ENCODE measurements at regions not wholly inside any gene's neighbourhood (a gene's known extent, or its start where the extent isn't known, plus 50 kb on each side); places are given as distances from the start of the nearest gene placed in this dataset.
A peak's percentile ranks its signal among the peaks of the same experiment; 100 is the strongest.

DNA sequence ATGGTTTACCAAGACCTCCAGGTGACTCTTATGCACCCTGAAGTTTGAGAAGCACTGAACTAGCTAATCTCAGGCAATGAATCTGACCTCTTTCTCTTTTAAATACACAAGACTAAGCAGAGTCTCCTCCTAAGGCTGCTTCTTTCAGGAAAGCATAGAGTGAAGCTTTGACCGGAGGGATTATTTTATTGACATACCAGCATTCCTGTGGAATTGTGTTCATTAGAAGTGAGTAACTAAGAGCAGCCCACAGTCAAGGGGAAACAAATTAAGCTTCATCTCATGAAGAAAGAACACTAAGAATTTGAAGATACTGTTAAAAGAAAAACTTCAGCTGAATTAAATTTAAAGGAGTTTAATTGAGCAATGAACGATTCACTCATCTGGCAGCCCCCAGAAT, 963.5 kb downstream of the NTRK3 start:
- ATAC-seq (ENCODE audit: low read depth) (peak; percentile 66), DNase-seq (ENCODE audit: low spot score) (no peak)
- Histone ChIP-seq H3K27me3 (ENCODE audit: insufficient read depth, poor library complexity, severe bottlenecking) (no peaks in the 10 kb centered on the region), H3K4me3 (ENCODE audit: severe bottlenecking) (no peak overlapping the region), H3K36me3 (ENCODE audit: low read depth) (no peaks in the 10 kb centered on the region), H3K4me1 (ENCODE audit: insufficient read depth, poor library complexity, severe bottlenecking) (peaks cover 6% of the 10 kb centered on the region), H3K9me3 (ENCODE audit: severe bottlenecking) (no peaks in the 10 kb centered on the region), H3K27ac (ENCODE audit: poor library complexity, severe bottlenecking) (no peak overlapping the region)
- TF ChIP-seq, protein P1, sequence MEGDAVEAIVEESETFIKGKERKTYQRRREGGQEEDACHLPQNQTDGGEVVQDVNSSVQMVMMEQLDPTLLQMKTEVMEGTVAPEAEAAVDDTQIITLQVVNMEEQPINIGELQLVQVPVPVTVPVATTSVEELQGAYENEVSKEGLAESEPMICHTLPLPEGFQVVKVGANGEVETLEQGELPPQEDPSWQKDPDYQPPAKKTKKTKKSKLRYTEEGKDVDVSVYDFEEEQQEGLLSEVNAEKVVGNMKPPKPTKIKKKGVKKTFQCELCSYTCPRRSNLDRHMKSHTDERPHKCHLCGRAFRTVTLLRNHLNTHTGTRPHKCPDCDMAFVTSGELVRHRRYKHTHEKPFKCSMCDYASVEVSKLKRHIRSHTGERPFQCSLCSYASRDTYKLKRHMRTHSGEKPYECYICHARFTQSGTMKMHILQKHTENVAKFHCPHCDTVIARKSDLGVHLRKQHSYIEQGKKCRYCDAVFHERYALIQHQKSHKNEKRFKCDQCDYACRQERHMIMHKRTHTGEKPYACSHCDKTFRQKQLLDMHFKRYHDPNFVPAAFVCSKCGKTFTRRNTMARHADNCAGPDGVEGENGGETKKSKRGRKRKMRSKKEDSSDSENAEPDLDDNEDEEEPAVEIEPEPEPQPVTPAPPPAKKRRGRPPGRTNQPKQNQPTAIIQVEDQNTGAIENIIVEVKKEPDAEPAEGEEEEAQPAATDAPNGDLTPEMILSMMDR (IDR thresholded peaks at IDR 0.05; ENCODE audit: poor library complexity, severe bottlenecking) = no peak

DNA sequence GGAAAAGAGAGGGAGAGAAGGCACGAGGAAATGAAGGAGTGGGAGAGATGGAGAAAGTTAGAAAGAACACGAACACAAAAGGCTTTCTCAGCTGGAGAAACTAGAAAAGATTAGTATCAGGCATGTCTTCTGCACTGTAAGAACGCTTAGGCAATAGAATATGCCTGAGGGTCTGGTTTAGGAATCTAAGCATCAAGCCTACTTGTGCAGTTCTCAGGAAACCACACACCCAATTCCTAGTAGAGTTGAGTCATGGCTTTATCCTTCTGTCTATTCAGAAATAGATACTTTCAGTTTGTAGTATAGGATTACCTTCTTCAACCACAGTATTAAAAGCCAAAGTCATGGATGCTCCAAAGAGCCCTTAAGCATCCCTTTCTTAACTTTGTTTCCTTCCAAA, 969.4 kb downstream of the NTRK3 start:
- H3K36me3 ChIP-seq (ENCODE audit: low read depth) = no peaks in the 10 kb centered on the region
- H3K27ac ChIP-seq (ENCODE audit: poor library complexity, severe bottlenecking) = peak overlapping the region; percentile 84
- H3K4me3 ChIP-seq (ENCODE audit: severe bottlenecking) = no peak overlapping the region
- ATAC-seq (ENCODE audit: low read depth) (peak; percentile 99), DNase-seq (ENCODE audit: low spot score) (no peak)
- no peaks in the 10 kb centered on the region for H3K27me3 ChIP-seq (ENCODE audit: insufficient read depth, poor library complexity, severe bottlenecking)
- peaks cover 21% of the 10 kb centered on the region for H3K4me1 ChIP-seq (ENCODE audit: insufficient read depth, poor library complexity, severe bottlenecking)
- TF ChIP-seq, protein P1 (IDR thresholded peaks at IDR 0.05; ENCODE audit: poor library complexity, severe bottlenecking) = no peak
- H3K9me3 ChIP-seq (ENCODE audit: severe bottlenecking) = peaks cover 1% of the 10 kb centered on the region

DNA sequence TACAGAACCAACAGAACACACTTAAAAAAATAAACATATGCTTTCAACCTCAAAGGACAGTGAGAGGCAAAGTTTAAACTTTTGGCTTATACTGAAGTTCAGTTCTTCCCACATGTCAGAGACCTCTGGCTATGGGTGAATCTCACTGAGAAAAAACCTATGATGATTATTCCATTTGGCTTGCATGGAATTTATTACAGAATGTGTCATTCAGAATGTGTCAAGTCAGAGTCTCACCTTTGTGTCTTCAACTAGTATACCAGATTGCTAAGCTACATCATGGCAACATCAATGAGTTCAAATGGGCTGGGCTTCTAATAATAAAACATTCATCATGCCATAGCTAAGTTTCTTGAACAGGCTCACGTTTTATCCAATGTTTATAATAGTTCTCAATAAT, 987.0 kb downstream of the NTRK3 start:
- no peaks in the 10 kb centered on the region for H3K36me3 ChIP-seq (ENCODE audit: low read depth)
- TF ChIP-seq, protein P1 (IDR thresholded peaks at IDR 0.05; ENCODE audit: poor library complexity, severe bottlenecking) = no peak
- ATAC-seq (ENCODE audit: low read depth) (peak; percentile 82), DNase-seq (ENCODE audit: low spot score) (no peak)
- peak overlapping the region; percentile 93 for H3K27ac ChIP-seq (ENCODE audit: poor library complexity, severe bottlenecking)
- no peaks in the 10 kb centered on the region for H3K27me3 ChIP-seq (ENCODE audit: insufficient read depth, poor library complexity, severe bottlenecking)
- no peaks in the 10 kb centered on the region for H3K9me3 ChIP-seq (ENCODE audit: severe bottlenecking)
- peaks cover 32% of the 10 kb centered on the region for H3K4me1 ChIP-seq (ENCODE audit: insufficient read depth, poor library complexity, severe bottlenecking)
- no peak overlapping the region for H3K4me3 ChIP-seq (ENCODE audit: severe bottlenecking)

DNA sequence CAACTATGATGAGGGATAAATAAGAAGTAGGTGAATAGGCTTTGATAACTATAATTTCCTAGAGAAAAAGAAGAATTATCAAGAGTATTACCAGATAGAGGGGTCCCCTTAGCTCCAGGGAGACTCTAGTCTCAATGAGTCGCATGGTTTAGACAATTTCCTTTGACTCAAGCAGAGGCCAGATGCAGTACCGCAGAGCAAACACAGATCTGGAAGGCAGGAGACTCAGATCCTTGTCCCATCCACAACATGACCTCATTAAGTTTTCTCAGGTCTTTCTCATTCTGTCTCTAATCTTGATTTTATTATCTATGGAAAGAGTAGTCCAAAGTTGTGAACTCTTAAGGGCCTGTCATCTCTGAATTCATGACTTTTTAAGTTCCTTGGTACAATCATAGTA, 987.9 kb downstream of the NTRK3 start:
- Histone ChIP-seq H3K27me3 (ENCODE audit: insufficient read depth, poor library complexity, severe bottlenecking) (no peaks in the 10 kb centered on the region), H3K9me3 (ENCODE audit: severe bottlenecking) (no peaks in the 10 kb centered on the region), H3K36me3 (ENCODE audit: low read depth) (no peaks in the 10 kb centered on the region), H3K4me3 (ENCODE audit: severe bottlenecking) (no peak overlapping the region), H3K4me1 (ENCODE audit: insufficient read depth, poor library complexity, severe bottlenecking) (peaks cover 32% of the 10 kb centered on the region), H3K27ac (ENCODE audit: poor library complexity, severe bottlenecking) (peak overlapping the region; percentile 93)
- peak; percentile 34; the same call in 2 of the 3 replicates for ATAC-seq (ENCODE audit: low read depth)
- TF ChIP-seq, protein P1 (IDR thresholded peaks at IDR 0.05; ENCODE audit: poor library complexity, severe bottlenecking) = no peak
- DNase-seq (ENCODE audit: low spot score) = no peak

DNA sequence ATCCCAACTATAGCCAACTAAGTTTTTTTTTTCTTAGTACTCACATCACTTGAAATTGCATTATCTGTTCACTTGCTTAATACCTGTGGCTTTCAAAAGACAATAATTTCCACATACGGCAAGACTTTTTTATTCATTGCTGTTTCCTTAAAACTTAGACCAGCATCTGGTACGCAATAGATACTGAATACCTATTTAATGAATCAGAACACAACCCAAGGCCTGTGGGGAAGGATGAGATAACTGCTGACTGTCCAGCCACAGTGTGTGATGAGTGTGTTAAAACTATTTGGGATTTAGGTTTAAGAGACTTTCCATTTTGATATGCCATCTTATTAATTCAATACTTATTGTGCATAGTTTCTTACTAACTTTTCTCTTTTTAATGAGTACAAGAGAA, 988.7 kb downstream of the NTRK3 start:
- Histone ChIP-seq H3K4me1 (ENCODE audit: insufficient read depth, poor library complexity, severe bottlenecking) (peaks cover 32% of the 10 kb centered on the region), H3K4me3 (ENCODE audit: severe bottlenecking) (no peak overlapping the region), H3K36me3 (ENCODE audit: low read depth) (no peaks in the 10 kb centered on the region), H3K9me3 (ENCODE audit: severe bottlenecking) (no peaks in the 10 kb centered on the region), H3K27me3 (ENCODE audit: insufficient read depth, poor library complexity, severe bottlenecking) (no peaks in the 10 kb centered on the region), H3K27ac (ENCODE audit: poor library complexity, severe bottlenecking) (peak overlapping the region; percentile 93)
- TF ChIP-seq, protein P1 (IDR thresholded peaks at IDR 0.05; ENCODE audit: poor library complexity, severe bottlenecking) = no peak
- DNase-seq (ENCODE audit: low spot score) (peak; percentile 73), ATAC-seq (ENCODE audit: low read depth) (peak; percentile 91)

All from RWPE2 (cell line).